ENCODE measurements at regions not wholly inside any gene's neighbourhood (a gene's known extent, or its start where the extent isn't known, plus 50 kb on each side); places are given as distances from the start of the nearest gene placed in this dataset.
"Not testable (repeated sequence)": the region's sequence is repeated elsewhere in the genome, so short reads cannot be mapped to it uniquely, and the experiment has no call there.

- DNase-seq = no peak
These were observed 176.4 kb upstream of the ANK3 start for GRCh38 chr10:60566096-60566495.

- no peak for DNase-seq
These were observed 175.8 kb upstream of the ANK3 start for GRCh38 chr10:60565492-60565891.

- no peak for DNase-seq
These were observed 174.8 kb upstream of the ANK3 start for GRCh38 chr10:60564475-60564874.

GRCh38 chr10:60560451-60560850 lies 170.8 kb upstream of the ANK3 start:
- DNase-seq = no peak

GRCh38 chr10:60555700-60556099 lies 166.0 kb upstream of the ANK3 start:
- no peak for DNase-seq

- no peak for DNase-seq
These were observed 160.0 kb upstream of the ANK3 start for GRCh38 chr10:60549686-60550085.

- no peak for DNase-seq
These were observed 153.0 kb upstream of the ANK3 start for GRCh38 chr10:60542657-60543056.

- DNase-seq = no peak
These were observed 151.8 kb upstream of the ANK3 start for GRCh38 chr10:60541451-60541850.

GRCh38 chr10:60537697-60538096 lies 148.0 kb upstream of the ANK3 start:
- DNase-seq = no peak

- DNase-seq = no peak
These were observed 146.9 kb upstream of the ANK3 start for GRCh38 chr10:60536529-60537114.

GRCh38 chr10:60535427-60535826 lies 145.8 kb upstream of the ANK3 start:
- DNase-seq = no peak

- no peak for DNase-seq
These were observed 145.2 kb upstream of the ANK3 start for GRCh38 chr10:60534761-60535389.

- DNase-seq = no peak
These were observed 143.2 kb upstream of the ANK3 start for GRCh38 chr10:60532696-60533468.

GRCh38 chr10:60531006-60531405 lies 141.3 kb upstream of the ANK3 start:
- DNase-seq = no peak

- no peak for DNase-seq
These were observed 138.0 kb upstream of the ANK3 start for GRCh38 chr10:60527676-60528075.

GRCh38 chr10:60525716-60526585 lies 136.3 kb upstream of the ANK3 start:
- DNase-seq = no peak

- DNase-seq = no peak
These were observed 134.9 kb upstream of the ANK3 start for GRCh38 chr10:60524541-60524940.

GRCh38 chr10:60523371-60523770 lies 133.7 kb upstream of the ANK3 start:
- DNase-seq = not testable (repeated sequence)

GRCh38 chr10:60522617-60523016 lies 132.9 kb upstream of the ANK3 start:
- DNase-seq = no peak

- no peak for DNase-seq
These were observed 132.3 kb upstream of the ANK3 start for GRCh38 chr10:60521974-60522405.

- DNase-seq = no peak
These were observed 129.1 kb upstream of the ANK3 start for GRCh38 chr10:60518745-60519144.

- no peak for DNase-seq
These were observed 128.1 kb upstream of the ANK3 start for GRCh38 chr10:60517805-60518204.

GRCh38 chr10:60513281-60513680 lies 123.6 kb upstream of the ANK3 start:
- DNase-seq = no peak

Measured in hindlimb muscle (tissue), 1 donor.